HG03060 (cell line): ENCODE measurements at regions not wholly inside any gene's neighbourhood (a gene's known extent, or its start where the extent isn't known, plus 50 kb on each side); places are given as distances from the start of the nearest gene placed in this dataset.

Experiments used
- ATAC-seq: cut with Tn5 transposase; IDR thresholded peaks from one replicate; pipeline ENCODE4 v1.9.1; 2021; ENCODE audit warnings: low read depth, moderate number of reproducible peaks; ENCODE audit not compliant: unreplicated experiment

DNA sequence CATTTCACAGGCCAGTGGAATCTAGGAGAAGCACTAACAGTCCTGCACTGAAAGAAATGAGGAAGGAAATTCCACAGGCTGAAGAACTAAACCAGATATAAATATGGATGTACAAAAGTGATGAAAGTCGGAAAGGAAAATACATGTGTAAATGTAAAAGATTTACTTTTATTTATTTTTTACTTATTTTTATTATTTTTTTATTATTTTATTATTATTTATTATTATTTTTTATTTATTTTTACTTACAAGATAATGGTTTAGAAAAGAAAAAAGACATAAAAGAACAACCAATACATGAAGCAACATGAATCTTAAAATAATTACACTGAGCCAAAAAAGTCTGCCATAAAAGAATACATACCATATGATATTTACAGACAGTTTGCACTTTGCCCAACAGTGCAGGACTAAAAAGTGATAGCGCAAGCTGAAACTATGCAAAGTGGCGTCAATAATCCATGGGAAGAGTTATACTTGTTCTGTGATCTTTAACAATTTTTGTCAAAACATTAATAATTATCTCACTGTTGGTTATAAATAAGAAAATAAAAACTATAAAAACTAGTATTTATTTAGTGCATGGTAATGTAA, 317.8 kb upstream of the MKI67 start:
- no peak for ATAC-seq

DNA sequence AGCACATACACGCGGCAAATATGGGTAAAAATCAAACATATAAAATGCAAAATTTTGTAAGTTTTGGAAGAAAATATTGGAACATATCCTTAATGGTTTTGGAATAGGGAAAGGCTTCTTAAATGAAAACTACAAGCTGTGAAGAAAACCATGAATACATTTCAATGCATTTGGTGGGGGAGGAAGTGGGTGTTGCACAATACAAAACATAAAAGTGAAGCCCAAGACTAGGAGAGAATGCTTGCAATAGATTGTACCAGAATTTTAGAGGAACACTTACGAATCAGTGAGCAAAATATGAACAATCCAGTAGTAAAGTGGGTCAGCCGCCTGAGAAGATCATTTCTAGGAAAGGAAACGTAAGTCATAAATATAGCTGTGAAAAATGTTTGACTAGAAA, 322.6 kb upstream of the MKI67 start:
- ATAC-seq: no peak

DNA sequence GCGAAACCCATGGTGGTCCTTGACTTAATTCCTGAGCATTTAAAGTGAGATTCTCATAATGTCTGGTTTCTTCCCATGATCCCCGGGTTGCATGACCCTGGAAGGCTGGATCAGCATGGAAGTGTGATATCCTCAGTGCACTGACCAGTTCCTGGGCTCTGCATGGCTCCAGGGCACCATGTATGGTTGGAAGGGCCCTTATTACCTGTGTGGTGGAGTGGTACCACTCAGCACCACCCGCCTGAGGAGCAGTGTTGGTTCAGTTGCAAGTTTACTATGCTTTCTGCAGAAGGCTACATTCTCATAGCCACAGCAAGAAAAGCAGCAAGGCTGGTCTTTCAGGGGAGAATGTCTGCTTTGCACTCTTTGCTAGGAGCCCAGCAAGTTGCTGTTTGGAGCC, 325.7 kb upstream of the MKI67 start:
- ATAC-seq: no peak

DNA sequence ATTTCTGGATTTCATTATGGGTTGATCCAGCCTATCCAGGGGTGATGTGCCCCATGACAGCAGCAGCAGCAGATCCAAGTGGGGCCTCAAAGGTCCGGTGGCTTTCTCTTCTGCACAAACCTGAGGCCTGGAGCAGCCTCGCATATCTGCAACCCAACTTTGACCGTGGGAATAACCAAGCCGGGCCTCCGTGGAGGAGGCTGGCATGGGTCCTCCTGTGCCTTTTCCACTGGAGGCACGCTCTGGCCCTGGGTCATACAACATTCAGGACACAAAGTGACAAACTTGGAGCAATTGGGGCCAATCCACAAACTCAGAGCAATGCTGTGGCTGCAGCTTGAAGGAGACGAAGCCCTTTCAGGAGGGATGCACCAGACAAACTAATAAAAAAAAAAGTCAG, 330.0 kb upstream of the MKI67 start:
- no peak for ATAC-seq

DNA sequence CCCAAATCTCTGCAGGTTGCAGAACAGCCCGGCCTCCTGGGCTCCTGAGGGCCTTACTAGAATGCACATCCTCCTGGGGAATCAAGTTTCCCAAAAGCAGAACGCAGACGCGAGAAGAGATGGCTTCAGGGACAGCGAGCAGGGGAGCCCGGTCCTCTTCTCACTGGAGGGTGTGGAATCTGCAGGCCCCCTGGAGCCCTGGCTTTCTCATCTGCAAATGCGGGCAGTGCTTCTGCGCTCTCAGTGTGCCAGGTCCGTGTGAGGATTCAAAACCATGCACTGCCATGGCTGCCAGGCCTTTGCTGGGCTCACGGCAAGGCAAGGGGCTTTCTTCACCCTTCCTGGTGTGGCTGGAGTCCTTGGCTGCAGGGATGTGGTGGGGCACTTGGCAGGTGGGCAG, 330.9 kb upstream of the MKI67 start:
- ATAC-seq: no peak

DNA sequence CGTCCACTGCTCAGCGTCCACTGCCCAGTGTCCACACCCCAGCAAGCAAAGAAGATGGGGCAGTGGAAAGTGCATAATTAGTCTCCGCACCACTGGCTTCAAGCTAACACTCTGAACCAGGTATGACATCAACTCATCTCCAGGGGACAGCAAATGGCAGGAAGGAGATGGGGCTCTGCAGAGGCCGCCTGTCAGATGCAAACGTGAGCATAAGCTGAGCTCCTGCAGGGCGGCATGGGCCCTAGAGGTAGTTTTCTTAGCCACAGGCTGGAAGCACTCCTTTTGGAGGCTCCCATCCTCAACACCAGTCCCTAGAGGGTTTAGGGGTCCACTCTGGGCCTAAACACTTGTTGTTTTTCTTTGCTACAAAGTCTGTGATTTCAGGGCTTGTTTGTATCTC, 335.8 kb upstream of the MKI67 start:
- ATAC-seq: no peak

DNA sequence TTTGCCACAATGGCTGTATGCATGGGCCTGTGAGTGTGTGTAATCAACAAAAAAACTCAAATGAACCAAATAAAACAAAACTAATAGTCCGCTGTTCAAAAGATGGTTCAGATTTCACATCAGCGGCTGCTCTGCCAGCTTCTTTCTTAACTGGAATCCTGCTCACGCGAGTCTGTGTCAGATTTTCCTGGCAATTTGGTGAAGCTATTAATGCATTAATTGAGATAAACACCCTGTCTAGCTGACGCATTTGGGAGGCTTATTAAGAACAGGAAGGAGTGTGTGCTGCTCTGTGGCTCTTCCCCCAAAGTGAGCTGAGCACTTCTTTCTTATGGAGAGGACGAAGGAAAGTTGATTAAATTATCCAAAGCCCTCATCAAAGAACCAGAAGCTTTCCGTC, 336.6 kb upstream of the MKI67 start:
- no peak for ATAC-seq

DNA sequence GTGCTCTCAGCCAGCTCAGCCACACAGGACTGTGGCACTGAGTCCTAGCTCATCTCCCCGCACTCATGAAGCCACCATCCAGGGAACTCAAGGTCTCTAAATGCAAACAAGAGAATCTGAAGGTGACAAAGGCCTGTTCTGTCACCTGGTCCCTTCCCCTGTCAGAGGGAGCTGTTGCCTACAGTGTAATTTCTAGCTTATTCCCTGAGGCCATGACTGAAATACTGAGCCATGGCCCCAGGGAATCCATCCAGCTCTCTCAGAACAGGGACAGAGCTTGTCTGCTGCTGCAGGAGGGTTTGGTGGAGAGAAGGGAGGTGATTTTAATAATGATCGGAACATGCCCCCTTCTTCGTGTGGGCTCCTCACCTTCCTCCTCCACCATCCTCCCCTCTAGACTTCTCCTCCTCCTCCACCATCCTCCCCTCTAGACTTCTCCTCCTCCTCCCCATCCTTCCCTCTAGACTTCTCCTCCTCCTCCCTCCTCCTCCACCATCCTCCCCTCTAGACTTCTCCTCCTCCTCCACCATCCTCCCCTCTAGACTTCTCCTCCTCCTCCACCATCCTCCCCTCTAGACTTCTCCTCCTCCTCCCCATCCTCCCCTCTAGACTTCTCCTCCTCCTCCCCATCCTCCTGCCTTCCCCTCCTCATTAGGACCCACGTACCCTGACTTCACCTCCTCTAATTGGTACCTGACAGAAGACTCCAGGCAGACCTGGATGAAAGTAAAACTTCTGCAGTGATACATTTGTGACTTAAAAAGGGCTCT, 338.0 kb upstream of the MKI67 start:
- ATAC-seq: no peak

DNA sequence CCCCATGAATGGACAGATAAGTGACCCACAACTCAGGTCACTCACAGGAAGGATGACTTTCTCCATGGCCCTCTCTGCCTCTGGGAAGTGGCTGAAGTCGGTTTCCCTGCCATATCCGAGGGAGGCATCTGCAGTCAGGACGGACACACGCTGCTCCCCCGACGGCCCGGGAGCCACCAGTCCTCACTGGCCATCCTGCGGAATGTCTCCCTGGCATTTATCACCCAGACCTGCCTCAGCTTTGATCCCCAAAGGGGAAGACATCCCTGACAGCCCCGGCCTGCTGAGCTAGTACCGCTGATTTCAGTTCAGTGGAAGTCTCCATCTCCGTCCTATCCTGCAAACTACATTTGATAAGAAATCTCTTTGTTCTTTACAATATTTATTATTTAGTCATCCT, 339.5 kb upstream of the MKI67 start:
- ATAC-seq: no peak

DNA sequence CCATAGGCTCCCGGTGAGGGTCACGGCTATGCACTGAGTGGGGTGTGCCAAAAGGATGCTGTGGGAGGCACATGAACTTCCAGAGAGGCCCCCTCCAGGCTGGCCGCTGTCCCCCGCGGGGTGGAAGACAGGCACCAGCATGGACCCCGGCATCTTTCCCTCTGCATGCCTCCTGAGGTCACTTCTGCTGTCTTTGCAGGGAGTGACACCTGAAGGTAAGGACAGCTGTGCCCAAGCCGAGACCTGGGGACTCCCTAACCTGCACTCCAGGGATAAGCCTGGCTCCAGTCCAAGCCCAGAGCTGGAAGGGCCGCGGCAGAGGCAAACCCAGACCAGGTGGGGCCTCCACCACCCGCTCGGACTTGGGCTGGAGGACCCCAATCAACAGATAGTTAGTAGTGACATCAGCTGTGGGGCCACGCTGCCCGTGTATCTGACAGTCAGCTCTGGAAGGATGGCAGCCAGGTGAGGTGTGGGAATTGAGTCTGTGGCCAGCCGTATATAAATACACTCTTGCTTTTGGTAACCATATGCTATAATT, 340.7 kb upstream of the MKI67 start:
- no peak for ATAC-seq

DNA sequence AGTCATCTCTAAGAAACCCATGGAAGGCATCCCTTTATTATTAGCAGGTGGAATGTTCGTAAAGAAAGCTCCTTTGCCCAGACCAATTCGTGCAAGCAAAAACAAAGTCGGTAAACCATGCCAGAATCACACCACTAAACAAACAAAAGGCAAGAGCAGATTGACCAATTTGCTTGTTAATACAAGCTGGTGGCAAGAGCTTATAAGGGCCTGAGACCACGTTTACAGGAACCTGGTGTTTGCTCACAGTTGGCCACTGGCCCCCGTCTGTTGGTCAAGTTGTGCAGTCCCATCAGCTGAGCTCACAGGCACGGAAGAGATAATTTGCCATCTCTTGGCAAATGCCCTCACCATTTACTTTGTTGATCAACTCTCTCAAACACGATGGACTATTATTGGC, 342.2 kb upstream of the MKI67 start:
- no peak for ATAC-seq

DNA sequence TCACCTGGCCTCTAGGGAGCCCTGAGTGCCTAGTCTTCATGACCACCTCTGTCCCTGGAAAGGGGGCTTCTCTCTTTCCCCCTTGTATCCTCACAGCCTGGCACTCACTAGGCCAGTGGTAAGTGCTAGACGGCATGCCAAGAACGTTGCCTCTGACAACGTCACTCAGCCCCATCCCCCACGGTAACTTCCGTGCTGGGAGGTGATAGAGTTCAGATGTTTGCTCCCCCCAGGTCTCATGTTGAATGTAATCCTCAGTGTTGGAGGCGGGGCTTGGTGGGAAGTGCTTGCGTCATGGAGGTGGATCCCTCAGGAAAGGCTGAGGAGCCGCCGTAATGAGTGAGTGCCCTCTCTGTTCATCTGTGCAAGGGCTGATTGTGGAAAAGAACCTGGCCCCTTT, 343.3 kb upstream of the MKI67 start:
- no peak for ATAC-seq

DNA sequence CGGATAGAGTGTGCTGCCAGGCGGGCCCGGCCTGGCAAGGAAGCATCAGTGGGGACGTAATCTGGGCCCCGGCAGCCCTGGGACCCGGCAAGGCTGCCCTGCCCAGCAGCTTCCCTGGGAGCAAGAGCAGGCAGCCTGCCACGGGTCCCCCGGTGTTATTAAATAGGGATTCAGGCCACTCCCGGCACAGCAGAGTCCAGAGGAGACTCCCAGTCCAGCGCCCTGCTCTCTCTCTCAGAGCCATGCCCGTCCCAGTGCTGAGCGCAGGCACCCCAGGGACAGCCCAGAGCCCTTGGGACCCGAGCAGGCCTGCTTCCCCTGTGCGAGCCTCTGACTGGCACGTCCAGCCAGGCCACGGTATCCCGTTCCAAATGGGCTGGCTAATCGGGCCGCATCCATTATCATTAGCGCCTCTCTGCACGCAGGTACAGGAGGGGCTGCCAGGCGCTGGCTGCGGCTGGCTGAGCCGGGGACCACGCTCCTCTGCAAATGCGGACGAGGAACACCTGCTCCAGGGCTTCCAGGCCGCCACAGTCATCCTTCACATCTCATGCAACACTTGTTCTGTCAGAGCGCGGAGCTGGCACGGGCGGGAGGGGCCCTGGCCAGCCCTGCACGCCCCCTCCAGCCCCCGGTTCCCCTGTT, 344.2 kb upstream of the MKI67 start:
- no peak for ATAC-seq

DNA sequence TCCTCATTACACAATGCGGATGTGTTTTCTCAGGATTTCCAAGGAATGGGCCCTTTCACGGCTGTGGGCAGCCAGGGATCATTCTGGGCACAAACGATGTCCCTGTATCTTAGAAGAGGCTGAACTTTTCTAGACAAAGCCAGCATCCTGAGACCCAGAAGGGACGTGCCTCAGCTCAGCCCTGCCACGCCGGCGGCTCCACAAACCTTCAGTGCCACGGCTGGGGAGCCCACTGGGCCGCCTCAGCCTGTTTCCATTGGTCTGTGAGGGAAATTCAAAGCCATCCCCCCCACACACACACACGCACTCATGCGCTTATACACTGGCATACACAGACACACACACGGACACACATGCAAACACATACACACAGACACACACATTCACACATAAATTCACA, 344.9 kb upstream of the MKI67 start:
- no peak for ATAC-seq

DNA sequence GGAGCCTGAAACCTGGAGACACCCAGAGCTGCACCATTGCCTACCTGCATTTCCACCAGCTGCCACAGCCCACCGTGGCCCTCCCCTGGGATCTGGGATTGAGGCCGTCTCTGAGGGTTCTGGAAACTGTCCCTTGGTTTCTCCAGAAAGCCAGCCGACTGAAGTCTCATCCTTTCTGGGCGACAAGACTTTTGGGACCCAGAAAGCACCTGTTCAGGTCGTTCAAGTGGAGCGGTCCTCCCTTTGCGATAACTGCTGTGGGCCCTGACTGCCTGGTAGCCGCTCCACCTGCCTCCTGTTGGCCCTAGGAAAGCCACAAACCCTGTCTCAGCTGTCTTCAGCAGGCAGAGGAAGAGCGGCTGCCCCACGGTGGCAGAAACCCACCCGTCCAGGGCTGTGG, 346.0 kb upstream of the MKI67 start:
- ATAC-seq: no peak

DNA sequence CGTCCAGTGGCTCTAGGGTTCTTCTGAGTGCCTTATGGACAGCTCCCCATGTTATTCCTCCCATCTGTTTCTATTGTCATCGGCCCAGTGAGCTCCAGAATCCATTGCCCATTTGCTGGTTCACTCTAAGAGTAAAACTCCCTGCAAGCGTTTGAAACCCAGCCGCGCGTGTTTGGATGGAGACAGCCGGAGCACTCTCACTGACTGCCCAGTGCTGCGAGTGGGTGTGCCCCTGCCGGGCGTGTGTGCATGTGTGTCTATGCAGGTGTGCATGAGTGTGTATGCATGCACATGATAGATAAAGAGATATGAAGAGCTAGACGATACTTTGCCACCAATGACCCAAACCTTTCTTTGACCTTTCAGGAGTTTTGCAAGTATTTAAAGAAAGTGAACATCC, 347.2 kb upstream of the MKI67 start:
- no peak for ATAC-seq

DNA sequence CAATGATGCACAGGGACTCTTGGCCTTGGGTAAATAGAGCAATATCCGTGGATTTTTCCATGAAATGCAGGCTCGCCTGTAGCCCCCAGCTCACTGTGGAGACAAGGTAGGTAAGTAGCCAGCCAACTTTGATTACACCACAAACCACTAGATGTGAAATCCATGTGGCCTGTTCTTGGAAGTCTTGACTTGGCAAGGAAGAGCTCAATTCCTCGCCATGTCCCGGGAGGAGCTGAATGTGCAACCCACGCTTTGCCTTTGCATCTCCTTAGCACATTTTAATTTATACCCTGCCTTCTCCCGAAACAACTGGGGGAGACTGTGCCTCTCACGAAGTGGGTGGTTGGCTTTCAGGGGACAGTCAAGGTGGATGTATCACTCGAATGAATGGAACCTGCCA, 347.7 kb upstream of the MKI67 start:
- ATAC-seq: no peak

DNA sequence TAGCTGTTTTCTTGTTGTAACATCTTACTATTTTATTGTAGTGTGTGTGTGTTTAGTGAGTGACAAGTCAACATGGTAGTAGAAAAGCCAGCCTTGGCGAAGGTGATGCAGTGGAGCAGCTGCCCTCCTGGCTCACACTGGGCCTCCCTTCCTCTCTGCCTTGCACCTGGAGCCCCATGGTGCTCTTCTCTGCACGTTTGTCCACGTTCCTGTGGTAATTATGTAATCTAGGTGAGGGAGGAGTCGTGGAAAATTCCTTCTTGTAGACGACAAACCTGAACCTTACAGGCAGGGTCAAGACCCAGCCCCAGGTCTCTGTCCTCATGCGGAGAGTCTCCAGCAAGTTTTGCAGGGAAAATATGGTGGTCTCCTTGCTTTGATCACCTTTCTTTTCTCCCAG, 348.3 kb upstream of the MKI67 start:
- no peak for ATAC-seq

DNA sequence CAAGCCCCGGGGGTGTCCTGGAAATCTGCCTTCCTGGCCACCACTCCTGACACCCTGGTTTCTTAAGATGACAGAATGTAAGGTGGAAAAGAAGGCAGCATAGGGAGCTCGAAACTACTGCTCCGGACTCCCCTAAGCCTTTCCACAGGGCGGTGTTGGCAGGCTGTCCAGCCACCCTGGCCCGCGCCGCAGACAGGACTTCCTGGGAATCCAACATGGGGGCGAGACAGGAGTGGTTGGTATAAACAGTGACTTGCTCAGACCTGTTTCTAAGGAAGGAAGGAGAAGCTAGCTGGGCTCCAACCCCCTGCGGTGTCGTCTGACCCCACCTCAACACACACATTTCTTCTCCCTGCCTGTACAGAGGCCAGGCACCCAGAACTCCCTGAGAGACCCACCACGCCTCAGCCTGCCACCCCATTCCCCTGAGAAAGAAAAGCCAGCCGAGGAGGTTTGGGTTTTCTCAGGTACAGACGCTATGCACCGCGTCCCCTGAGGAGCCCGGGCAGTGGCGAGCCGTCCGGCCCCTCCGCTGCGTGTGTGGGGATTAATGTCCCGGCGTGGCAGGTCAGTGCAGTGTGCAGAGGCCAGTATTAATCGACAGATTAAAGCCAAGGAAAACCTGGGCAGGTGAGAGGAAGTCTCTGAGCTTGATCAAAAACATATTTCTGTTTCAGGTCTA, 349.6 kb upstream of the MKI67 start:
- no peak for ATAC-seq

DNA sequence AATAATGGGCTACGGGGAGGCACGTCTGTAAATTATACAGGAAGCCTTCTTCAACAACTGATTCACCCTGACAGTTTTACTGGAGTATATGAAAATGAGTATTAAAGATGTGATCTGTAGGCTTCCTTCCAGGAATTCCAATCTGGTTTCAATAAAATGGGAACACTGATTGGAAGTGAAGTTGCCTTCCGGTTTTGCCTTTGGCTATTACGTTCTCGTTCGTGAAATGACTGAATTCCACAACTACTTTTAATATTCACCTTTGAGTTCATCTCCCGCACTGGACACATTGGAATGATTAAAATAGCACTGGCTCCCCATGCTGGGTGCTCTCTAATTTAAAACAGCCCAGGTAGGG, 350.1 kb upstream of the MKI67 start:
- ATAC-seq: no peak

DNA sequence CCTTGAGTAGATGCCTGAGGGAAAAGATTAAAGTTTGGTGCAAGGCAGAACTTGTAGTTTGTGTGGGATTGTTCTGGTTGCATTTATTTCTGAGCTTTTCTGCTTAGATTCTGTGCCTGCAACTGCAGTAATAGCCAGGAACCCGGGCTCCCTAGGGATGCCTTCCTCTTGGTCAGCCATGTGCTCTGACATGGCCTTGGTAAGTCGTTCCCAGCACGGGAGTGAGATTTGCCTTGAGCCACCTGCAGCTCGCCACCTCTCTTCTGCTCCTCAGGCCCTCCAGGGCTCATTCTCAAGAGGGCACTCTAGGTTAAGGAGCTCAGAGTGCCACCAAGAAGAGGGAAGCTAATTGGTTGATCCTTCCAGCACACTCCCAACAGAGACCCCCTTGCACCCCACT, 350.6 kb upstream of the MKI67 start:
- ATAC-seq: no peak
